Vagina (tissue), 2 donors: ENCODE measurements at regions not wholly inside any gene's neighbourhood (a gene's known extent, or its start where the extent isn't known, plus 50 kb on each side); places are given as distances from the start of the nearest gene placed in this dataset.

Experiments
- CTCF ChIP-seq, 3 experiments: fragments of 450-650 bp in 2 of 3; fragments of 200-600 bp in 1 of 3; sonication (generic) in 1 of 3; IDR thresholded peaks; one replicate each; pipeline ENCODE4 v1.5.1; 2017 to 2019; ENCODE audit warnings: antibody characterized with exemption in 3 of 3, mild to moderate bottlenecking in 2 of 3, moderate library complexity in 2 of 3
- POLR2A ChIP-seq, 2 donors: fragments of 450-650 bp; IDR thresholded peaks; one replicate each; pipeline ENCODE4 v1.6.1; 2017; ENCODE audit warnings: antibody characterized with exemption in 2 of 2, mild to moderate bottlenecking in 2 of 2, moderate library complexity in 2 of 2

- TF ChIP-seq CTCF (IDR thresholded peaks at IDR 0.05) (no peak), POLR2A (IDR thresholded peaks at IDR 0.05) (no peak)
These were observed 148.5 kb downstream of the MRPL14 start for GRCh38 chr6:43978473-43979346.
